ENCODE measurements at regions not wholly inside any gene's neighbourhood (a gene's known extent, or its start where the extent isn't known, plus 50 kb on each side); places are given as distances from the start of the nearest gene placed in this dataset.

DNA sequence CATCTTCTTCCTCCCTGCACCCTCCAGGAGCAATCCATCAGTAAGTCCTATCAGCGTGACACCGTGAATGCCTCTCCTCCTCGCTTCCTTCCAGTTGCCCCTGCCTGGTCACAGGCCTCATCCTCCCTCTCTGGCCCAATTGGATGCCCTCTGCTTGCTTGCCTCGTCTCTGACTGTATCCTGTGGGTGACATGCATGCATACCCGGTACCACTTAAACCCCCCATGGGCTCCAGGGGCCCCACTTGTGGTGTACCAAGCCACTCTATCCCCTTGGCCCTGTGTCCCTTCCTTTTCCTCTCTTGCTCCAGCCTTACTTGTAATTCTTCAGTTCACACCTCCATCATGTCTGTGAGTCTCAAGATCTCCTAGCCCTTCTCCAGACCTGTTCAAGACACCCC lies 106.0 kb upstream of the RTL1 start:
- 93% methylated on average over 5 of the region's 5 CpGs for WGBS (ENCODE audit: insufficient coverage)
- H3K4me3 ChIP-seq (ENCODE audit: low read length) = no peak overlapping the region
- peaks cover 57% of the 10 kb centered on the region for H3K36me3 ChIP-seq (ENCODE audit: control insufficient read depth, insufficient read depth, low read length)
- peaks cover 2% of the 10 kb centered on the region for H3K9me3 ChIP-seq (replicated peaks; ENCODE audit: control insufficient read depth, low read depth, low read length)
- DNase-seq = no peak
- H3K4me1 ChIP-seq (ENCODE audit: control insufficient read depth, insufficient read depth, low read length) = peaks cover 32% of the 10 kb centered on the region
- H3K27me3 ChIP-seq (ENCODE audit: control insufficient read depth, insufficient read depth, low read length) = no peaks in the 10 kb centered on the region
- peak overlapping the region; percentile 35 for H3K27ac ChIP-seq (ENCODE audit: low read length)

- H3K27me3 ChIP-seq (ENCODE audit: control insufficient read depth, insufficient read depth, low read length) = no peaks in the 10 kb centered on the region
Measured at GRCh38 chr14:101010293-101010692, 106.8 kb upstream of the RTL1 start.

GRCh38 chr14:101010835-101011234 lies 107.3 kb upstream of the RTL1 start:
- H3K4me3 ChIP-seq (ENCODE audit: low read length) = no peak overlapping the region
- H3K36me3 ChIP-seq (ENCODE audit: control insufficient read depth, insufficient read depth, low read length) = peaks cover 44% of the 10 kb centered on the region
- H3K4me1 ChIP-seq (ENCODE audit: control insufficient read depth, insufficient read depth, low read length) = peaks cover 19% of the 10 kb centered on the region
- no CpG with 5 or more reads among the region's 2 CpGs for WGBS (ENCODE audit: insufficient coverage)
- no peak for DNase-seq
- H3K9me3 ChIP-seq (replicated peaks; ENCODE audit: control insufficient read depth, low read depth, low read length) = peaks cover 2% of the 10 kb centered on the region
- H3K27me3 ChIP-seq (ENCODE audit: control insufficient read depth, insufficient read depth, low read length) = no peaks in the 10 kb centered on the region
- no peak overlapping the region for H3K27ac ChIP-seq (ENCODE audit: low read length)

More at GRCh38 chr14:101010293-101010692, 106.8 kb upstream of the RTL1 start:
- peaks cover 2% of the 10 kb centered on the region for H3K9me3 ChIP-seq (replicated peaks; ENCODE audit: control insufficient read depth, low read depth, low read length)
- H3K4me1 ChIP-seq (ENCODE audit: control insufficient read depth, insufficient read depth, low read length) = peaks cover 25% of the 10 kb centered on the region
- peak overlapping the region; percentile 20 for H3K27ac ChIP-seq (ENCODE audit: low read length)
- no peak for DNase-seq
- H3K36me3 ChIP-seq (ENCODE audit: control insufficient read depth, insufficient read depth, low read length) = peaks cover 50% of the 10 kb centered on the region
- H3K4me3 ChIP-seq (ENCODE audit: low read length) = no peak overlapping the region
- whole genome bisulfite sequencing (ENCODE audit: insufficient coverage) = 100% methylated on average over 3 of the region's 6 CpGs

- H3K4me3 ChIP-seq (ENCODE audit: low read length) = no peak overlapping the region
- no peaks in the 10 kb centered on the region for H3K27me3 ChIP-seq (ENCODE audit: control insufficient read depth, insufficient read depth, low read length)
- H3K36me3 ChIP-seq (ENCODE audit: control insufficient read depth, insufficient read depth, low read length) = peaks cover 46% of the 10 kb centered on the region
- no peak for DNase-seq
- H3K9me3 ChIP-seq (replicated peaks; ENCODE audit: control insufficient read depth, low read depth, low read length) = peaks cover 1% of the 10 kb centered on the region
- H3K27ac ChIP-seq (ENCODE audit: low read length) = no peak overlapping the region
- WGBS (ENCODE audit: insufficient coverage) = 67% methylated on average over 1 of the region's 1 CpG
- H3K4me1 ChIP-seq (ENCODE audit: control insufficient read depth, insufficient read depth, low read length) = peaks cover 10% of the 10 kb centered on the region
Measured at GRCh38 chr14:101017209-101017608, 113.7 kb upstream of the RTL1 start.

GRCh38 chr14:101017806-101018560 lies 114.5 kb upstream of the RTL1 start:
- 97% methylated on average over 7 of the region's 13 CpGs for WGBS (ENCODE audit: insufficient coverage)
- Histone ChIP-seq H3K4me1 (ENCODE audit: control insufficient read depth, insufficient read depth, low read length) (peaks cover 10% of the 10 kb centered on the region), H3K36me3 (ENCODE audit: control insufficient read depth, insufficient read depth, low read length) (peaks cover 54% of the 10 kb centered on the region), H3K27ac (ENCODE audit: low read length) (peak overlapping the region; percentile 1), H3K27me3 (ENCODE audit: control insufficient read depth, insufficient read depth, low read length) (no peaks in the 10 kb centered on the region), H3K9me3 (replicated peaks; ENCODE audit: control insufficient read depth, low read depth, low read length) (no peaks in the 10 kb centered on the region), H3K4me3 (ENCODE audit: low read length) (no peak overlapping the region)
- peak; percentile 9 for DNase-seq

GRCh38 chr14:101018561-101019290 lies 115.2 kb upstream of the RTL1 start:
- no peak overlapping the region for H3K27ac ChIP-seq (ENCODE audit: low read length)
- no peaks in the 10 kb centered on the region for H3K9me3 ChIP-seq (replicated peaks; ENCODE audit: control insufficient read depth, low read depth, low read length)
- peaks cover 10% of the 10 kb centered on the region for H3K4me1 ChIP-seq (ENCODE audit: control insufficient read depth, insufficient read depth, low read length)
- no peaks in the 10 kb centered on the region for H3K27me3 ChIP-seq (ENCODE audit: control insufficient read depth, insufficient read depth, low read length)
- no peak for DNase-seq
- peaks cover 61% of the 10 kb centered on the region for H3K36me3 ChIP-seq (ENCODE audit: control insufficient read depth, insufficient read depth, low read length)
- WGBS (ENCODE audit: insufficient coverage) = 96% methylated on average over 13 of the region's 13 CpGs
- H3K4me3 ChIP-seq (ENCODE audit: low read length) = no peak overlapping the region

DNA sequence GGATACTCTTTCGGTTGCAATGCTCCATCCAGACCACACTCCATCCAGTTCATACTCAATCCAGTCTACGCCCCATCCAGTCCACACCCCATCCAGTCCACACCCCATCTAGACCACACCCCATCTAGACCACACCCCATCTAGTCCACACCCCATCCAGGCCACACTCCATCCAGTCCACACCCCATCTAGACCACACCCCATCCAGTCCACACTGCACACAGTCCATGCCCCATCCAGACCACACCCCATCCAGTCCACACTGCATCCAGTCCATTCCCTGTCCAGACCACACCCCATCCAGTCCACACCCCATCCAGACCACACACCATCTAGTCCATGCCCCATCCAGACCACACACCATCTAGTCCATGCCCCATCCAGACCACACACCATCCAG lies 116.0 kb upstream of the RTL1 start:
- Histone ChIP-seq H3K27ac (ENCODE audit: low read length) (no peak overlapping the region), H3K36me3 (ENCODE audit: control insufficient read depth, insufficient read depth, low read length) (peaks cover 69% of the 10 kb centered on the region), H3K9me3 (replicated peaks; ENCODE audit: control insufficient read depth, low read depth, low read length) (no peaks in the 10 kb centered on the region), H3K4me3 (ENCODE audit: low read length) (no peak overlapping the region), H3K4me1 (ENCODE audit: control insufficient read depth, insufficient read depth, low read length) (peaks cover 10% of the 10 kb centered on the region), H3K27me3 (ENCODE audit: control insufficient read depth, insufficient read depth, low read length) (no peaks in the 10 kb centered on the region)
- DNase-seq = no peak
- WGBS (ENCODE audit: insufficient coverage) = 93% methylated on average over 2 of the region's 2 CpGs

DNA sequence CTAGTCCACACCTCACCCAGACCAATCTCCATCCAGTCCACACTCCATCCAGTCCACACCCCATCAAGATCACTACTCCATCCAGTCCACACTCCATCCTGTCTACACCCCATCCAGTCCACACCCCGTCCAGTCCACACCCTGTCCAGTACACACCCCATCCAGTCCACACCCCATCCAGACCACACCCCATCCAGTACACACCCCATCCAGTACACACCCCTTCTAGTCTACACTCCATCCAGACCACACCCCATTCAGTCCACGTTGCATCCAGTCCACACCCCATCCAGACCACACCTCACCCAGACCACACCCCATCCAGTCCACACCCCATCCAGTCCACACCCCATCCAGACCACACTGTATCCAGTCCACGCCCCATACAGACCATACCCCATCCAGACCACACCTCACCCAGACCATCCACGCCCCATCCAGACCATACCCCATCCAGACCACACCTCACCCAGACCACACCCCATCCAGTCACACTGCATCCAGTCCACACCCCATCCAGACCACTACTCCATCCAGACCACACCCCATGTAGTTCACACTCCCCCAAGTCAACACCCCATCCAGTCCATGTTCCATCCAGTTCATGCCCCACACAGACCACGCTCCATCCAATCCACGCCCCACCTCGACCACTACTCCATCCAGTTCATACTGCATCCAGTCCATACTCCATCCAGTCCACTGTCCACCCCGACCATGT lies 116.6 kb upstream of the RTL1 start:
- 97% methylated on average over 8 of the region's 8 CpGs for WGBS (ENCODE audit: insufficient coverage)
- H3K4me1 ChIP-seq (ENCODE audit: control insufficient read depth, insufficient read depth, low read length) = peaks cover 12% of the 10 kb centered on the region
- no peak overlapping the region for H3K4me3 ChIP-seq (ENCODE audit: low read length)
- H3K27ac ChIP-seq (ENCODE audit: low read length) = peak overlapping the region; percentile 65
- no peaks in the 10 kb centered on the region for H3K27me3 ChIP-seq (ENCODE audit: control insufficient read depth, insufficient read depth, low read length)
- DNase-seq = no peak
- peaks cover 75% of the 10 kb centered on the region for H3K36me3 ChIP-seq (ENCODE audit: control insufficient read depth, insufficient read depth, low read length)
- no peaks in the 10 kb centered on the region for H3K9me3 ChIP-seq (replicated peaks; ENCODE audit: control insufficient read depth, low read depth, low read length)

DNA sequence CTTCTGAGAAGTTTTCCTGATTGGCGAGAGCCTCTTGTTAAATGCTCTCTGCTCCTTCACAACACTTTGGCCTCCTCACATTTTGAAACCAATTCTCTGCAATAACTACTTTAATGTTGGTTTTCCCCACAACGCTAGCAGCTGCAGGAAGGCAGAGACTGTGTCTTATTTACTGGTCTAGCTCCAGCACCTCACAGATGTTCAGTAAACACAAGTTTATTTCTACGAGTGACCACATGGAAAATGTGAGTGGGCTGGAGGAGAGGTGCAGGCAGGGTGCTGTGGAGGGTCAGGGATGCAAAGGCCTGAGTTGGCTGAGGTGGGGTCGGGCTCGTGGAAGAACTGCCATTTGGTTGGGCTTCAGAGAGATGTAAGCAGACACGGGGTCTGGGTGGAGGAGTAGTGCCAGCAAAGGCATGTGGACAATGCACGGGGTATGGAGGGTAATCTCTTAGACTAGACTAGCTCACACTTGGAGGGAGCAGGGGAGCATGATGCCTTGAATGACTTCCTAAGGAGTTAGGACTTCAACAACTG lies 117.4 kb upstream of the RTL1 start:
- peaks cover 83% of the 10 kb centered on the region for H3K36me3 ChIP-seq (ENCODE audit: control insufficient read depth, insufficient read depth, low read length)
- peak; percentile 81 for DNase-seq
- no peak overlapping the region for H3K4me3 ChIP-seq (ENCODE audit: low read length)
- 50% methylated on average over 5 of the region's 7 CpGs for WGBS (ENCODE audit: insufficient coverage)
- no peaks in the 10 kb centered on the region for H3K27me3 ChIP-seq (ENCODE audit: control insufficient read depth, insufficient read depth, low read length)
- H3K4me1 ChIP-seq (ENCODE audit: control insufficient read depth, insufficient read depth, low read length) = peaks cover 17% of the 10 kb centered on the region
- H3K27ac ChIP-seq (ENCODE audit: low read length) = peak overlapping the region; percentile 65
- no peaks in the 10 kb centered on the region for H3K9me3 ChIP-seq (replicated peaks; ENCODE audit: control insufficient read depth, low read depth, low read length)

GRCh38 chr14:101022121-101022520 lies 118.6 kb upstream of the RTL1 start:
- DNase-seq = no peak
- Histone ChIP-seq H3K27me3 (ENCODE audit: control insufficient read depth, insufficient read depth, low read length) (no peaks in the 10 kb centered on the region), H3K36me3 (ENCODE audit: control insufficient read depth, insufficient read depth, low read length) (peaks cover 94% of the 10 kb centered on the region), H3K9me3 (replicated peaks; ENCODE audit: control insufficient read depth, low read depth, low read length) (no peaks in the 10 kb centered on the region), H3K4me3 (ENCODE audit: low read length) (no peak overlapping the region), H3K27ac (ENCODE audit: low read length) (no peak overlapping the region), H3K4me1 (ENCODE audit: control insufficient read depth, insufficient read depth, low read length) (peaks cover 18% of the 10 kb centered on the region)
- WGBS (ENCODE audit: insufficient coverage) = 87% methylated on average over 5 of the region's 8 CpGs

Data from muscle of leg (tissue), 3 donors.